ENCODE measurements at regions not wholly inside any gene's neighbourhood (a gene's known extent, or its start where the extent isn't known, plus 50 kb on each side); places are given as distances from the start of the nearest gene placed in this dataset.

DNA sequence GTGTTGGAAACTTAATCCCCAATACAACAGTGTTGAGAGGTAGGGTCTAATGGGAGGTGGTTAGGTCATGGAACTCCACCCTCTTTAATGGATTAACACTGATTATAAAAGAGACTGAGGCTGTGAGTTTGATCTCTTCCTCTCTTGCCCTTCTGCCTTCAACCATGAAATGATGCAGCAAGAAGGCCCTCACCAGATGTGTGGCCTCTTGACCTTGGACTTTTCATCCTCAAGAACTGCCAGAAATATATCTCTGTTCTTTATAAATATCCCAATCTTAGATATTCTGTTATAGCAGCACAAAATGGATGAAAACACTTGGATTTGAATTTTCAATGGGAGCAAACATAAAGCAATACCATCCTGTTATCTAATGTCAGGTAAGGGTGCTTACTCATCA is 67.6 kb downstream of the NMUR2 start:
- DNase-seq (ENCODE audit: low spot score in 2 of 2) (no peak), FAIRE-seq (no peak)

DNA sequence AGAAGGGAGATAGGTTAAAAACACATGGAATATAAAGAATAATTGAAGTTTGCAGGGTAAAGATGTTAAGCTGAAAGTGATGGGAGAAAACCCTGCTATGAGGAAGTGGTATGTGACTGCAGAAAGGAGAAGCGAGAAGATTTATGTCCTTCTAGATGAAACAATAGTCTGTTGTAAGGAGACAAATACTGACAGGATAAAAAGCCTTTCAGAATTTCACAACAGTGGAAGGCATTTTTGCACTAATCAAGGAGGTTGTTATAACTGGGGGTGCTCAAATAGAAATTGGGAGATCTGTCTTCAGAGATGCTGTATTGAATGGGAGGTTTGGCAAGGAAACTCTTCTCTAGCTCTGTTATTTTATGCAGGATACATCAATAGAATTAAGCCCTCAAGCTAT is 69.6 kb downstream of the NMUR2 start:
- DNase-seq (ENCODE audit: low spot score in 2 of 2) (no peak), FAIRE-seq (no peak)

DNA sequence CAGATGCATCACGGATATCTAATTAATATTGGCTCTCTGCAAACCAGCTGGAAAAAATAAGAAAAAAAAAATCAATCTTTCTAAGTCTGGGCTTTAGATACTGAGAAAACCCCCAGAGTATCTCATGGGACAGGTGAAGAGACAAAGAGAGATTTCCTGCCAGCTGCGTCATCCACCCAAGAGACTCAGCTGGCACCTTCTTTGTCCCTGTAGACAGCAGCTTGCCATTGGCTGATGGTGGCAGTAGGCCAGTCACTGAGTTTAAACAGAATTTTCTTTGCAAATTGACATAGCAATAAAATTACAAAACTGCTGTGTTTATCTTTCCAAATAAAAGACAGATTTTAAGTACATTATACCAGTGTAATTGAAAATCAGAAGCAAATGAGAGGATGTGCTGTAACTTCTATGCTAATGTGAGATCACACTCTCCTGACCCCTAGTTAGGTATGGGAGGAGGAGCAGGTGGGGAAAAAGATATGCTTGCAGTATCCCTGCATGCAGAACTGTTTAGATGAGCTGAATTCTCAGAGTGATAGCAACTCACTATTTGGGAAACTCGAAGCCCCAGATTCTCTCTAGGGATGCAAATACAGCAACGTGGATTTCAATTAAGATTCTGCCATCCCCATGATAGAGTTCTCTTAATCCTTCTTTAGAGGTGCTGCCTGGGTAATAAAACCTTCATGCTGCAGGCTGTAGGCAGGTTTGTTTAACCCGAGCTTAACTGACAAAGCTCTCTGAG is 72.2 kb downstream of the NMUR2 start:
- DNase-seq (ENCODE audit: low spot score in 2 of 2) (no peak), FAIRE-seq (no peak)

DNA sequence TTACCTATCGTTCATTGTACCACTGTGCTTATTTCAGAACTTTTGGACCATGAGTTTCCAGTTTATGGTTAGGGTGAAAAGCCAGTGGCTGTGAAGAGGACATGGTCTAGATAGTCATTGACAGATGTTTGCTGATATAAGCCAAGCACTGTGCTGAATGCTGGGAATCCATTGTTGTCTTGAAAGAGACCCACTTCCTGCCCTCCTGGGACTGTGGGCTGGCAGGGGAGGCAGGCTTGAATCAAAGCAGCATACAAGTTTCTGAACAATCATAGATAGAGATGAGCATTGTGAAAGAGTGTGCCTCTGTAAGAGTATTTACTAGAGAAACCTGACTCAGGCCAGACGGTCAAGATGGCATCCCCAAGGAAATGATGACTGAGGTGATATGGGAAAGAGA is 73.4 kb downstream of the NMUR2 start:
- no peak for DNase-seq (ENCODE audit: low spot score in 2 of 2)
- no peak for FAIRE-seq

DNA sequence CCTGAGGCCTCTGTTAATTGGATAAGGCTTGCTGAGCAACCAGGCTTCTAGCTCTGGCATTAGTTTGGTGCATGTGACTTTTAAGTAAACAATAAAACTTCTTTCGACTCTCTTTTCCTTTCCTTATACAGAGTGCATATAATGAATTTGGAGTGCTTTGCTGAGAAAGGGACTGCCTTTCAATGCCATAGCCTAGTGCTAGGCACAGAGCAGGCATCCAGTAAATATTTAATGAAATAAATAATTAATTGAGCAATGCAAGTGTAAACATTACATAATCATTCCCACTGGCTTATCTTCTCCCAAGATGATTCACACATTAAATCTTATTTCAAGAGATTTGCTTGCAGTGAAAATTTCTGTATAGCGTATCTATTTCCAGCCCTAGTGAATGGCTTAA is 74.1 kb downstream of the NMUR2 start:
- FAIRE-seq, result no peak
- no peak for DNase-seq (ENCODE audit: low spot score in 2 of 2)

DNA sequence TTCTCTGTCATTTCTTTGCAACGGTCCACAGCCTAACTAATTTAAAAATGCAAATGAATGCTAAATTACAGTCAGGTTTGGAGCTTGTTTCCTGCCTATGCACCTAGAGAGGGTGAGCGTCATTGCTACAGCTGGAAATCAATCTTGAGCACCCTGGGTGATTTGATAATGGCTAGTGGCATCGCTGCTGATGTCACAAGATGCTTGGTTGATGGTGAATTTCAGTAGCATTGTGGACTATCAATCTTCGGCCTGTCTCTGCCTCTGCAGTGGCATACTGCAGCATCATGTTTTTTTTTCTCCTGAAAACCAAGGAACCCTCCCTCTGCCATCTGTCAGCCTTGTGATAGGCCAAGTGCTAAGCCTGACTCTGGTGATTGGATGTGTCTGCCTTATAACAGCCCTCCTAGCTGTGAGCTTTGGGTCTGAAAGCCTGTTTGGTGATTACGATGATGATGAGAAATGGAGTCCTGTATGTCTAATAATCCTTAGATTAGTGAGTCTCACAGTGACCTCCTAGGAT is 75.3 kb downstream of the NMUR2 start:
- no peak for DNase-seq (ENCODE audit: low spot score in 2 of 2)
- FAIRE-seq, result no peak

DNA sequence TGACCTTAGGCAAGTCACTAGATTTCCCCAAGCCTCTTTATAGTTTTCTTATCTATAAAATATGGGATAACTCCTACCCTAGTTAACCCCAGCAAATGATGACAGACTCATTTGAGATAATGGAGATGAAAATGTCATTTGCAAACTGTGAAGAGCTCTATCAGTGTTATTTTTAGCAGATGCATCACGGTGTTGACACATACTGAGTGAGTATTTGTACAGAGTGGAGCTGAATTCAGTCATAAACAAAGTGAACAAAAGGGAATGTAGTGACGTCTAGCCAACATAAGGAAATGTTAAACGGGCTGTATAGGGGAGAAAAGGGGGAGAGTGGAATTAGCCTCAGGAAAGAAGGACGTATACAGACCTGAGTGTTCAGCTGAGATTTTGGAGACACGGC is 75.9 kb downstream of the NMUR2 start:
- no peak for DNase-seq (ENCODE audit: low spot score in 2 of 2)
- FAIRE-seq, result no peak

DNA sequence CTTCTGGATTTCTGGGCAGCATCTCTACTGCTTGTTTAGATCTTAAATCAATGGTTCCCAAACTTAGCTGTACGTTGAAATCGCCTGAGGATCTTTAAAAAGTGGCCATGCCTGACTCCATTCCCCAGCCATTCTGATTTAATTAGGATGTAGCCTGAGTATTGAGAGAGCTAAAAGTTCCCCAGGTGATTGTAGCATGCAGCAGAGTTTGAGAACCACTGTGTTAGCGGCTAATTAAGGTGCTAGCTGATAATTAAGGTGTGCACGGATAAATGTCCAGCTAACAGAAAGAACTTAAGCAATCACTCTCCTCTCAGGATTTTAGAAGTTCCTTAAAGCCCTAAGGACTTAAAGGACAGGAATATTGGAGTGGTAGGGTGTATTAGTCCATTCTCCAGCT is 89.1 kb downstream of the NMUR2 start:
- no peak for DNase-seq (ENCODE audit: low spot score in 2 of 2)
- no peak for FAIRE-seq

DNA sequence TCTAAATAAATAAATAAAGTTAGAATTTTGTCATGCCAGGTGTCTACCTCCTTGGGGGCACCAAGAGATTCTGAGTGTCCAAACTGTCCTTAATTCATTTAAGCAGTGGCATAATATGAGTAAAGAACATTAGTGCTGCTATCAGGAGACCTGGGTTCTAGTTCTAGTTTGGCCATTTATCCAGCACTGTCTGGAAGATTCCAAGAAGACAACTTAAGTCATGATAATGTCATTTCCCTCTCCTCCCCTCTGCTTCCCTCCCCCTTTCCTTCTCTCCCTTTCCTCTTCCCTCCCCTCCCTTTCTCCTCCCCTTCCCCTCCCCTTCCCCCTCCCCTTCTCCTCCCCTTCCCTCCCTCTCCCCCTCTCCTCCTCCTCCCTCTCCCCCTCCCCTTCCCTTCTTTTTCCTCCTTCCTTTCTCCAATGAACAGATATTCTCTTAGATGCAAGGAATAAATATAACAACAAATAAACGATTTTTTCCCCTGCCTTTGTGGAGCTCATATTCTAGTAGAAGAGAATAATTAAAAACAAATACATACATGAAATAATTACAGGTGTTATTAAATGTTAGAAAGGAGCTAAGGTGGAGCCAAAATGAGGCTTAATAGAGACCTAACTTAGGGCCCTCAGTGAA is 90.8 kb downstream of the NMUR2 start:
- no peak for DNase-seq (ENCODE audit: low spot score in 2 of 2)
- no peak for FAIRE-seq

DNA sequence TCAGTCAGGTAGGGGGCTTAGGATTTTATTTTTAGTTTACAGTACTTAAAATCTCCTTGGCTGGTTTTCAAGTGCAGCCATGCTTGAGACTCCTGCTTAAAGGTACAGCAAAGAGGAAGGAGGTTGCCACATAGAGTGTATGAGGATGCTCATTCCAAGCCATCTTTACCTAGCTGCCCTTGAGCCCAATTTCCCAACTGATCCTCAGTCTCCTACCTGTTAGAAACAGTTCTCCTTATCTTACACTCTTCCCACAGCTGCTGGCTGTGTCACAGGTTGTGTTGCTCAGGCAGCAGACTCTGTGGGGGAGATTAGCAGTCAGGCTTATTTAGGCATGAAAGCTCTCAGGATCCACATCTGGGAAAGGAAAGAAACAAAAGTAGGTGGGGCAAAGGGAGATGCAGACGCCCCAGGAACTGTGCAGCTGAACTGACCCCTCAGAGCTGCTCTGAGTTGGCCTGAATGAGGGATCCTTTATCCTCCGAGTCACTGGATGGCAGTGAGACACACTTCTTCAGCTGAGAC is 95.1 kb downstream of the NMUR2 start:
- FAIRE-seq (no peak), DNase-seq (ENCODE audit: low spot score in 2 of 2) (no peak)

DNA sequence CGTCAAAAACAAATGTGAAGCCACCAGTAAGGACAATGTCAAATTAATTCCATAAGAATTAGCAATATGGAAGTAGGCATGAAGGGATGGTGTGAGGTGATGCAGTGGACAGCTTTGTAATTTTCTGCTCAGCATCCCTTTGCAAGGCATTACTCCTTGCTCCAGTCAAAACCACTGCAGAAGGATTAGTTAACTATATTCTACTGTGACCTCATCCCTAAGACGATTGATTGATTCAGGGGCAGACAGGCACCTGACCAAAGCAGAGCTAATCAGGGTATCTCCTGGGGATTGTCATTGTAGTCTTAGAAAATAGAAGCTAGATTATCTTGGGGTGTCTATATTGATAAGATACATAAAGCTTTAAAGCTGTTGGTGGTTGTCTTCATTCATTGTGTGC is 98.7 kb downstream of the NMUR2 start:
- DNase-seq (ENCODE audit: low spot score in 2 of 2) (no peak), FAIRE-seq (no peak)

DNA sequence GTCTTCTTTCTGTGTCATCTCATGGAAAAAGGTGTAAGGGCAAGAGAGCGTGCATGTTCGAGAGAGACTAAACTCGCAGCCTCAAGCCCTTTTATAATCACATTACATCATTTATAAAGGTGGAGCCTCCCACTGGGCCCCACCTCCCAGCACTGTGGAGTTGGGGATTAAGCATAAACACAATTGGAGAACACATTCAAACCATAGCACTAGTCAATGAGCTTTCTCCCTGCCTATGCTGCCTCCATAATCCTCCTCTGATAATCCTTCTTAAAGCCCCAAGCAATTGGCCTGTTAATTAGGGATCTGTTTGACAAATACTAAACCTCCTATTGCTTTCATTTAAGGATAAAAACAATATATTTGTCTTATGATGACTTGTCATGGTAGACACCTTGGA is 99.6 kb downstream of the NMUR2 start:
- no peak for DNase-seq (ENCODE audit: low spot score in 2 of 2)
- no peak for FAIRE-seq

DNA sequence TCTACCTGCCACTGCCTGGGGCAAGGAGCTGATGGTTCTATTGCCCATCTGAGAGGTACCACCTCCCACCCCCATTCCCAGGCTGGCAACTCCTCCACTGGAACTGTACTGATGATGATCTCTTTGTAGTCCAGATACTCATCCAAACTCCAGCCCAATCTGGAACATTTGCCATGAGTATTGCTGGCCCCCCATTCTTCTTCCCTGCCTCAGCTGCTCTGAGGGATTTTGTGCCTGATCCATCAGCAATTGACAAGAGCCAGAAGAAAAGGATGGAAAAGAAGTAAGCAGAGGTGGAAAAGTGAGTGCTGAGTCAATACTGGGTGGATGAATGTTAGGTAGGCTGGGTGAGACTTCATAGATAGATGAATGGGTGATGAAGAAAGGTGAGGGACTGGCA is 101.2 kb downstream of the NMUR2 start:
- DNase-seq (ENCODE audit: low spot score in 2 of 2), result no peak
- FAIRE-seq, result no peak

DNA sequence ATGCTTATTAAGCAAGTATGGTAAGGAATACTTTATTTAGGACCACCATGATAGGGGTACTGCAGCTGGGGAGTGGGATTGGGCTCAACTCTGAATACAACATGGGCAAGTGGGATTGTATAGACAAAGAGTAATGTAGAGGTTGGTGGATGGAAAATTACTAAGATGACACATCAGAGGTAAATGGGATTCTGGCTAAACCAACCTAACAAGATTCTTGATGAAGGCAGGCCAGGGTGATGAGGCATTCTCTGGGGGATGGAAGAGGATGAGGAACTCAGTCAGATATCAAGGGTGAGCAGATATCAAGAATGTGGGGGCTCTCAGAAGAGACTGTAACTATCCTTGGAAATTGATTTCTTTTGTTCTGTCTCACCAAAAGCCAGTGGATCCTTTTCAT is 107.2 kb downstream of the NMUR2 start:
- DNase-seq (ENCODE audit: low spot score in 2 of 2) (no peak), FAIRE-seq (no peak)

DNA sequence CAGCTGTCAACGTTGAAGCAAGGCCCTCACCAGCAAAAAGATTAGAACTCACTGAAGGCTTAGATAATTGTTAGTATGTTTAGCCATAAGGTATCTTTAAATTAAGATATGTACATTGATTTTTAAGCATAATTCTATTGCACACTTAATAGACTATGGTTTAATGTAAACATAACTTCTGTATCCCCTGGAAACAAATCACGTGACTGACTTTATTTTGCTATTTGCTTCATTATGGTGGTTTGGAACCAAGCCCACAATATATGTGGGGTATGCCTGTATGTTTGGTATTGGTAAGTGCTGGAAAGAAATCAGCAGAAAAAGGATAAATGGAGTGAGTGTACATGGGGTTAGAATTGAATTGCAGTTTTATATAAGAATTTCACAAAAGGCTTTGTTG is 111.9 kb downstream of the NMUR2 start:
- no peak for FAIRE-seq
- DNase-seq (ENCODE audit: low spot score in 2 of 2), result no peak

DNA sequence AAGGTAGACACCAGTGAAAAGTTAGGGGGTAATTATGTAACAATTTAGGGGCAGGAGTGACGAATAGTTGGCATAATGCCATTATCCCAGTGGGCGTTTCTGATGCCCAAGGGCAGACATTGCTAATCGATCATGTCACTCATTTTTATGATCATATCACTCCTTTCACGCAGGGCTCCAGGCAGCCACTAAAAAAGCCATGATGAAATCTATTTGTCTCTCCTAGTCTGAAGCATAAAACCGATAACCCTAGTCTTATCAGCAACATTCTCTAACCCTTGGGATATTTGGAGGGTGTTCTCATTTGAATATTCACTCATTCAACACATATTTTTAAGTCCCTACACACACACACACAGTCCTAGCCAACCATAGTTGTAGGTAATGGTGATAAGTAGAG is 114.9 kb downstream of the NMUR2 start:
- no peak for DNase-seq (ENCODE audit: low spot score in 2 of 2)

DNA sequence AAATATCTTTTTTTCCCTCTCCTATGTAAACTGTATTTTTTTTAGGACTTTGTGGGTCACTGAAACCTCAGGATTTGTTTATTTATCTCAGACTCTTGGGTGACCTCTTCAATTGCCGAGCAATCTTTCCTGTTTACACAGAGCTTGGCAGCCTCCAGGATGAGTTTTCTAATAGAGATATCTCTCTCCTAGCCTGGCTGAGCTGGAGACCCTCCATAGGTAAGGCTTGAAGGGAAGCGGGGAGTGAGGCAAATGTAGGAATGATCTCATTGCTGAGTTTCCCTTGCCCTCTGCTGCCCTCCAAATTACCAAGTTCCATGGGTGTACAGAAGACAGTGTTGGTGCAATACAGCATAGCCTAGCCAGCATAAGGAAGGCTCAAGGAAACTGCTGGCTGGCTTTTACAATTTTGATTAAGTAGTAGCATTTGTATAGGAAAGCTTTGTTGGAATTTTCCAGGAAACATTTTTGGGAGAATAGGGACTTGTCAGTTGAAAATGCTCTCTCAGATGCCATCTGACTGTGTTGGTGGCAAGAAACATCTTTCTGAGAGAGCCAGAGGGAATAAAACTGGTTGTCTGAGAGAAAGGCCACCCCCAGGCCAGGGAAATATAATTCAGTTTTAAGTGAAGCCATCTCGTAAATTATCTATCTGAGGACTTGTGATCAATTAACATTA is 116.0 kb downstream of the NMUR2 start:
- no peak for FAIRE-seq

More for the DNA sequence above, 114.9 kb downstream of the NMUR2 start:
- no peak for FAIRE-seq

DNA sequence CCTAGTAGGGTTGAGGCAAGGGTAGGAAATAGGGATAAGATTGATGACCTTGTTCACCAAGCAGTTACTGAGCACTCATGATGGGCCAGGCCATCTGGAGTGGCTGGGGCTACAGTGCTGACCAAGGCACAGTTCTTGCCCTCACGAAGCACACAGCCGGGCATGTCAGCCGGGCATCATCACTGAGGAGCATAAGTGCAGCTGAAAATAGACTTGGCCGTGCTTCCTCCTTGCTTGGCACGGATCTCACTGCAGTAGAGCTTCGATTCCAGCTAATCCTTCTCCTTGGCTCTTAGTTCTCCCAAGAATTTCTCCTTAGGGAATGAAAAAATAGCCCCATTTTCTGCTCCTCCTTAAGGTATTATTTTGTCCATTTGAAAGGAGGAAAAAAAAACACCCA is 116.6 kb downstream of the NMUR2 start:
- DNase-seq (ENCODE audit: low spot score in 2 of 2) (no peak), FAIRE-seq (no peak)

More for the DNA sequence above, 116.0 kb downstream of the NMUR2 start:
- no peak for DNase-seq (ENCODE audit: low spot score in 2 of 2)

DNA sequence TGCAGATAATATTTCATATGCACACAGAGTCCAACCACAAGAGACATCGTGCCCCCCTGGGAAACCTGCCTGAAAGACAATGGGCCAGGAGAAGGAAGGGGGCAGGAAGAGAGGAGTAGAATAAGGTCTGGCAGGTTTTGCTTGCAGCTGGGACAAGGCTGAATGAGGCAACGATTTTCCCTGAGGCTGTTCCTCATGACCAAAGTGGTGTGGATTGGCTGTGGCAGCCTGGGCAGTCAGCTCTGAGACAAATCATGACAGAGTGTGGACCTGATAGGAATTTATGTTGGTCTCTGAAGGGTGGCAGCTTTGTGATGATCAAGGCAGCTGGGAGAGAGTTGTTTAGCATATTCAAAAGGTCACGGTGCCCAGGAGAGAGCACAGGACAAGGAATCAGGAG is 119.3 kb downstream of the NMUR2 start:
- FAIRE-seq (no peak), DNase-seq (ENCODE audit: low spot score in 2 of 2) (no peak)

DNA sequence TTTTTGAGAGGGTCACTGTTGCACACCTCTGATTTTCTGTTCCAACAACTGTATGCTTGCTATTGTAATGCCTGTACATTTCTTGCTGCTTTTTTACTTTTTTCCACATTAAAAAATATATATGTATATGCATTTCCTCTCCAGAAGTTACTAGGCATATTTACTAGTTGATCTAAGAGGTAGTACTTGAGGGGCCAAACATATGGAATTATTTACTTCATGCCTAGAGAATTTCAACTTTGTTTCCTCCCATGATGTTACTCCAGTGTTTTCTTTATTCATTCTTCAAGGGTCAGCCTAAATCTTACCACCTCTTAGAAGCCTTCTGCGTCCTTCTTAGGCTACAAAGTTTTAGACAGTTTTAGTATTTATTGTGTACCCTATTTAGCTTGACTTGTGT is 122.7 kb downstream of the NMUR2 start:
- no peak for FAIRE-seq
- no peak for DNase-seq (ENCODE audit: low spot score in 2 of 2)

DNA sequence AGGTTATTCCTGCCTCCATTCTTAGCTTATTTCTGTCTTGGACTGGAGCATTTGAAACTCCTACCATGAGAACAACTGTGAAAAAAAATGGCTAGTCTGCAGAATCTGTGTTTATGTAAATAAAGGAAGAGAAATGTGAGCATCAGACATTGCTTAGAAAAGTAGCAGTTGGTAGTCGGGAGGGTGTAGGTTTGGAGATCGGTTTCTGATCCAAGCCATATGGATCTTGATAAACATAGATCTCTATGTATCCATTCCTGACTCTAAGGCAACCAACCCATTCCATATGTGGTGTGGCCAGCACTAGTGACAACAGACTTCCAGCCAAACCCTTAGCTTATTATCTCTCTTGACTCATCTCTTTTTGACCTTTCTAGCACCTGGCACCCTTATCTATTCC is 127.1 kb downstream of the NMUR2 start:
- no peak for FAIRE-seq

More for the DNA sequence above, 127.1 kb downstream of the NMUR2 start:
- DNase-seq (ENCODE audit: low spot score in 2 of 2), result no peak

Data from frontal cortex (tissue), 3 donors.